Keratinocyte (primary cell): ENCODE measurements at regions not wholly inside any gene's neighbourhood (a gene's known extent, or its start where the extent isn't known, plus 50 kb on each side); places are given as distances from the start of the nearest gene placed in this dataset.
"Not testable (repeated sequence)": the region's sequence is repeated elsewhere in the genome, so short reads cannot be mapped to it uniquely, and the experiment has no call there.

ENCODE experiments used
- DNase-seq: peaks from one replicate; pipeline ENCODE4 v3.0.0-alpha.2; 2011; ENCODE audit warnings: low read depth, missing footprints, low spot score
- FAIRE-seq: peaks from 2 replicates; lab custom pipeline; 2011; peaks lifted over from hg19 to GRCh38; lab: Jason Lieb, UNC
- H2AFZ ChIP-seq: 2 replicates; pipeline ENCODE4 v1.6.0; 2012; ENCODE audit warnings: low read length, control low read depth, inconsistent platforms; ENCODE audit not compliant: control insufficient read depth
- H3K27ac ChIP-seq: 2 replicates; pipeline ENCODE4 v1.5.1; 2011; ENCODE audit warnings: low read length; ENCODE audit not compliant: control insufficient read depth, insufficient read depth
- H3K27me3 ChIP-seq: 3 replicates; pipeline ENCODE4 v1.6.0; 2011; ENCODE audit warnings: low read length; ENCODE audit not compliant: control insufficient read depth, insufficient read depth; ENCODE audit errors: extremely low read depth
- H3K36me3 ChIP-seq, 2 experiments: 2 replicates in 1 of 2; 3 replicates in 1 of 2; pipeline ENCODE4 v1.5.1; 2011; ENCODE audit warnings: low read length in 2 of 2, mild to moderate bottlenecking in 1 of 2; ENCODE audit not compliant: control insufficient read depth in 2 of 2, insufficient read depth in 2 of 2; ENCODE audit errors: extremely low read depth in 1 of 2
- H3K4me1 ChIP-seq: 3 replicates; pipeline ENCODE4 v1.5.1; 2011; ENCODE audit warnings: low read length; ENCODE audit not compliant: control insufficient read depth, insufficient read depth; ENCODE audit errors: extremely low read depth
- H3K4me2 ChIP-seq: 3 replicates; pipeline ENCODE4 v1.6.0; 2011; ENCODE audit warnings: low read depth, low read length; ENCODE audit not compliant: control insufficient read depth, insufficient read depth; ENCODE audit errors: extremely low read depth
- H3K4me3 ChIP-seq, 3 experiments: fragments of 200-600 bp in 1 of 3; sonication (generic) in 1 of 3; 2 replicates in 2 of 3; 3 replicates in 1 of 3; pipeline ENCODE4 v1.5.1; 2011 to 2016; ENCODE audit warnings: low read length in 3 of 3, mild to moderate bottlenecking in 3 of 3, control low read depth in 2 of 3, inconsistent platforms in 1 of 3, low read depth in 1 of 3, mixed read lengths in 1 of 3, mixed run types in 1 of 3, moderate library complexity in 1 of 3; ENCODE audit not compliant: control insufficient read depth in 2 of 3, insufficient read depth in 2 of 3; ENCODE audit errors: extremely low read depth in 1 of 3
- H3K79me2 ChIP-seq: 2 replicates; pipeline ENCODE4 v1.6.0; 2012; ENCODE audit warnings: low read length; ENCODE audit not compliant: control insufficient read depth, insufficient read depth
- H3K9ac ChIP-seq: 3 replicates; pipeline ENCODE4 v1.6.0; 2011; ENCODE audit warnings: low read length; ENCODE audit not compliant: control insufficient read depth, insufficient read depth; ENCODE audit errors: extremely low read depth
- H3K9me1 ChIP-seq: 3 replicates; pipeline ENCODE4 v1.6.0; 2011; ENCODE audit warnings: low read length; ENCODE audit not compliant: control insufficient read depth, insufficient read depth; ENCODE audit errors: extremely low read depth
- H3K9me3 ChIP-seq: 2 replicates; pipeline ENCODE4 v1.5.1; 2012; ENCODE audit warnings: low read depth, low read length; ENCODE audit not compliant: control insufficient read depth
- H4K20me1 ChIP-seq: 3 replicates; pipeline ENCODE4 v1.6.0; 2011; ENCODE audit warnings: low read length; ENCODE audit not compliant: control insufficient read depth, insufficient read depth; ENCODE audit errors: extremely low read depth
- EZH2 ChIP-seq: IDR thresholded peaks from one replicate; pipeline ENCODE4 v1.6.1; 2012; ENCODE audit warnings: inconsistent platforms, mild to moderate bottlenecking, low read length, moderate library complexity
- dilution Hi-C: fragments of 300-500 bp; cut with MboI; formaldehyde crosslinking; loops from one replicate; pipeline ENCODE4 v1.7.0; 2020; ENCODE audit warnings: low sequenced_read_pairs; ENCODE audit not compliant: extremely low pct_ligation_motif_present
- TF ChIP-seq, protein P1 (sequence below), 3 experiments: IDR thresholded peaks in 1 of 3; conservative IDR thresholded peaks in 1 of 3; optimal IDR thresholded peaks in 1 of 3; 2 replicates in 2 of 3; 3 replicates in 1 of 3; pipeline versions ENCODE3 to v1.5.1; 2011; ENCODE audit warnings: low read length in 3 of 3, mild to moderate bottlenecking in 3 of 3, moderate library complexity in 2 of 3, control low read depth in 1 of 3, inconsistent platforms in 1 of 3; ENCODE audit not compliant: insufficient read depth in 2 of 3; ENCODE audit errors: extremely low read depth in 1 of 3

DNA sequence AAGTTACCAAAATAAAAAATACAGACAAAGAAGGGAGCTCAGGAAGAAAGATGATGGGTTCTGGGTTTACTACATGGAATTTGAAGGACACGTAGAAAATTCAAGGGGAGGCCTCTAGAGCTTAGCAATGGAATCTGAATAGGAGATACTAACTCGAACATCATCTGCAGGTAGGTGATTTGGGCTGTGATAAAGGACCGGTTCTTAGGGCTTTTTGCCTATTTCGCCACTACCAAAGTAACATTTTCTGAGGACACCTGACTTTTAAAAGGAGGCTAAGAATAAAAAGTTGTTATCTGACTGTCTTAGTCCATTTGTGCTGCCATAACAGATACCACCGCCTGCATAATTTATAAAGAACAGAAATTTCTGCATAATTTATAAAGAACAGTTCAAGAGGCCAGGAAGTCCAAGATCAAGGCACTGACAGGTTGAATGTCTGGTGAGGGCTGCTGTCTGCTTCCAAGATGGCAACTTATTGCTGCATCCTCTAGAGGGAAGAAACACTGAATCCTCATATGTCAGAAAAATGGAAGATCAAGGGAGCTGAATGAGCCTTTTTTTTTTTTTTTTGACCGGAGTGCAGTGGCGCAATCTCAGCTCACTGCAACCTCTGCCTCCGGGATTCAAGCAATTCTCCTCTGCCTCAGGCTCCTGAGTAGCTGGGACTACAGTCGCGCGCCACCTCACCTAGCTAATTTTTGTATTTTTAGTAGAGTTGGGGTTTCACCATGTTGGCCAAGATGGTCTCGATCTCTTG is 67.9 kb upstream of the UBE2E2 start:
- Histone ChIP-seq H3K9me3 (no peaks in the 10 kb centered on the region), H3K4me3 (no peak overlapping the region), H2AFZ (no peak overlapping the region), H3K79me2 (no peaks in the 10 kb centered on the region), H3K9ac (no peak overlapping the region), H3K9me1 (no peaks in the 10 kb centered on the region), H3K4me2 (no peak overlapping the region), H3K36me3 (no peaks in the 10 kb centered on the region), H4K20me1 (no peaks in the 10 kb centered on the region), H3K4me1 (no peaks in the 10 kb centered on the region), H3K27ac (no peak overlapping the region), H3K27me3 (peaks cover 5% of the 10 kb centered on the region)
- dilution Hi-C loops: no loop called here
- no peak for DNase-seq
- FAIRE-seq: no peak
- no peak for TF ChIP-seq EZH2
- TF ChIP-seq, protein P1, sequence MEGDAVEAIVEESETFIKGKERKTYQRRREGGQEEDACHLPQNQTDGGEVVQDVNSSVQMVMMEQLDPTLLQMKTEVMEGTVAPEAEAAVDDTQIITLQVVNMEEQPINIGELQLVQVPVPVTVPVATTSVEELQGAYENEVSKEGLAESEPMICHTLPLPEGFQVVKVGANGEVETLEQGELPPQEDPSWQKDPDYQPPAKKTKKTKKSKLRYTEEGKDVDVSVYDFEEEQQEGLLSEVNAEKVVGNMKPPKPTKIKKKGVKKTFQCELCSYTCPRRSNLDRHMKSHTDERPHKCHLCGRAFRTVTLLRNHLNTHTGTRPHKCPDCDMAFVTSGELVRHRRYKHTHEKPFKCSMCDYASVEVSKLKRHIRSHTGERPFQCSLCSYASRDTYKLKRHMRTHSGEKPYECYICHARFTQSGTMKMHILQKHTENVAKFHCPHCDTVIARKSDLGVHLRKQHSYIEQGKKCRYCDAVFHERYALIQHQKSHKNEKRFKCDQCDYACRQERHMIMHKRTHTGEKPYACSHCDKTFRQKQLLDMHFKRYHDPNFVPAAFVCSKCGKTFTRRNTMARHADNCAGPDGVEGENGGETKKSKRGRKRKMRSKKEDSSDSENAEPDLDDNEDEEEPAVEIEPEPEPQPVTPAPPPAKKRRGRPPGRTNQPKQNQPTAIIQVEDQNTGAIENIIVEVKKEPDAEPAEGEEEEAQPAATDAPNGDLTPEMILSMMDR (optimal IDR thresholded peaks at IDR 0.05 in 1 of 3, IDR thresholded peaks at IDR 0.05 in 1 of 3, conservative IDR thresholded peaks at IDR 0.05 in 1 of 3; ENCODE audit: extremely low read depth in 1 of 3, insufficient read depth in 2 of 3, low read length in 3 of 3): no peak

DNA sequence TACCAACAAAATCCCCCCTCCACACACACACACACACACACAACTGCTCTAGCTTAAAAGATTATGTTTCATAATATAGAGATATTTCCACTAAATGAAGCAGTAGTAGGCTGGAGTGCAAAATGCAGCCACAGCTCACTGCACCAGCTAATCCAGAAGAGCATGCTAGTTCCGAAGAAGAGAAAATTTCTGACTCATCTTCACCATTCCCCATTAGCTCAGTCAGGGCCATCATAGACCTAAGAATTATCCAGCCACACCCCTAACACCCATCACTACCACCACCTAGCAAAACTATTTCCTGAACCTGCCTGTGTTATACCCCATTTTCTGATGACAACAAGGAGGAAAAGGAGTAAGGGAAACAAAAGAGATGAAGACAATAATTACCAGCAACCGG is 67.1 kb upstream of the UBE2E2 start:
- DNase-seq (no peak), FAIRE-seq (no peak)
- no peaks in the 10 kb centered on the region for H3K9me3 ChIP-seq
- H3K4me2 ChIP-seq: no peak overlapping the region
- H3K9me1 ChIP-seq: no peaks in the 10 kb centered on the region
- dilution Hi-C loops: no loop called here
- H3K4me3 ChIP-seq: no peak overlapping the region
- peaks cover 5% of the 10 kb centered on the region for H3K27me3 ChIP-seq
- H3K9ac ChIP-seq: no peak overlapping the region
- H4K20me1 ChIP-seq: no peaks in the 10 kb centered on the region
- H3K4me1 ChIP-seq: no peaks in the 10 kb centered on the region
- no peaks in the 10 kb centered on the region for H3K79me2 ChIP-seq
- no peaks in the 10 kb centered on the region for H3K36me3 ChIP-seq
- H3K27ac ChIP-seq: no peak overlapping the region
- H2AFZ ChIP-seq: no peak overlapping the region
- TF ChIP-seq EZH2: no peak
- TF ChIP-seq, protein P1 (optimal IDR thresholded peaks at IDR 0.05 in 1 of 3, IDR thresholded peaks at IDR 0.05 in 1 of 3, conservative IDR thresholded peaks at IDR 0.05 in 1 of 3; ENCODE audit: extremely low read depth in 1 of 3, insufficient read depth in 2 of 3, low read length in 3 of 3): no peak

DNA sequence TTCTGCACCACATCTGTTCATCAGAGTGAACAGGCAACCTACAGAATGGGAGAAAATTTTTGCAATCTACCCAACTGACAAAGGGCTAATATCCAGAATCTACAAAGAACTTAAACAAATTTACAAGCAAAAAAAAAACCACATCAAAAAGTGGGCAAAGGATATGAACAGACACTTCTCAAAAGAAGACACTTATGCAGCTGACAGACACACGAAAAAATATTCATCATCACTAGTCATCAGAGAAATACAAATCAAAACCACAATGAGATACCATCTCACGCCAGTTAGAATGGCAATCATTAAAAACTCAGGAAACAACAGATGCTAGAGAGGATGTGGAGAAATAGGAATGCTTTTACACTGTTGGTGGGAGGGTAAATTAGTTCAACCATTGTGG is 59.1 kb upstream of the UBE2E2 start:
- H3K9me1 ChIP-seq, H3K79me2 ChIP-seq, H3K9me3 ChIP-seq, FAIRE-seq, H3K4me3 ChIP-seq, H4K20me1 ChIP-seq, dilution Hi-C loops, H3K36me3 ChIP-seq, H3K9ac ChIP-seq, H3K4me1 ChIP-seq, H3K27ac ChIP-seq, H3K4me2 ChIP-seq, DNase-seq, H2AFZ ChIP-seq: not testable (repeated sequence)
- H3K27me3 ChIP-seq: peaks cover 17% of the 10 kb centered on the region
